ENCODE measurements at regions not wholly inside any gene's neighbourhood (a gene's known extent, or its start where the extent isn't known, plus 50 kb on each side); places are given as distances from the start of the nearest gene placed in this dataset.

DNA sequence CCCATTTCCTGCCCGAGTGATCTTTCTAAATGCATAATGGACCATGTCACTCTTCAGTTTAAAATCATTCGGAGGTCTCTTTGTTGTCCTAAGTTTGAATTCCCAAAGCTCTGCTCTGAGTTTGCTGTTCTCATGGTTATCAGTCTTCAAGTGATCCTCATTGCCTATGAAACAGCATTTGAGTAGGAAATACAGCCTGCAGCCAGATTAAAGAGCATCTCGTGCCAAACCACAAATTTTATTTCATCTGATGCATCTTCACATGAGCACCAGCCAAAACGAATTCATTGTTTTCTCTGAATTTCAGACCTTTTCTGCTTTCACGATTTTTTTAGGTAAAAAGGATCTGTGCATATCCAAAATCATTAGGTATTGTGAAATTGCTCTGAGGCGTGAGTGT is 299.6 kb downstream of the TDRD3 start:
- no peaks in the 10 kb centered on the region for H3K36me3 ChIP-seq
- no peak for TF ChIP-seq POLR2A (IDR thresholded peaks at IDR 0.05)
- TF ChIP-seq, protein P1, sequence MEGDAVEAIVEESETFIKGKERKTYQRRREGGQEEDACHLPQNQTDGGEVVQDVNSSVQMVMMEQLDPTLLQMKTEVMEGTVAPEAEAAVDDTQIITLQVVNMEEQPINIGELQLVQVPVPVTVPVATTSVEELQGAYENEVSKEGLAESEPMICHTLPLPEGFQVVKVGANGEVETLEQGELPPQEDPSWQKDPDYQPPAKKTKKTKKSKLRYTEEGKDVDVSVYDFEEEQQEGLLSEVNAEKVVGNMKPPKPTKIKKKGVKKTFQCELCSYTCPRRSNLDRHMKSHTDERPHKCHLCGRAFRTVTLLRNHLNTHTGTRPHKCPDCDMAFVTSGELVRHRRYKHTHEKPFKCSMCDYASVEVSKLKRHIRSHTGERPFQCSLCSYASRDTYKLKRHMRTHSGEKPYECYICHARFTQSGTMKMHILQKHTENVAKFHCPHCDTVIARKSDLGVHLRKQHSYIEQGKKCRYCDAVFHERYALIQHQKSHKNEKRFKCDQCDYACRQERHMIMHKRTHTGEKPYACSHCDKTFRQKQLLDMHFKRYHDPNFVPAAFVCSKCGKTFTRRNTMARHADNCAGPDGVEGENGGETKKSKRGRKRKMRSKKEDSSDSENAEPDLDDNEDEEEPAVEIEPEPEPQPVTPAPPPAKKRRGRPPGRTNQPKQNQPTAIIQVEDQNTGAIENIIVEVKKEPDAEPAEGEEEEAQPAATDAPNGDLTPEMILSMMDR (IDR thresholded peaks at IDR 0.05 in 4 of 5, conservative IDR thresholded peaks at IDR 0.05 in 1 of 5): no peak
- in situ Hi-C loops (cut with MboI; ENCODE audit: low sequenced_read_pairs in 4 of 4): no loop called here
- no peaks in the 10 kb centered on the region for H3K9me3 ChIP-seq
- H3K27ac ChIP-seq: no peak overlapping the region
- H3K4me1 ChIP-seq: no peaks in the 10 kb centered on the region
- ATAC-seq: no peak
- intact Hi-C loops (cut with DNase I; ENCODE audit: low total_unique reads): no loop called here
- no peak overlapping the region for H3K4me3 ChIP-seq
- no peak for DNase-seq
- H3K27me3 ChIP-seq: no peaks in the 10 kb centered on the region

DNA sequence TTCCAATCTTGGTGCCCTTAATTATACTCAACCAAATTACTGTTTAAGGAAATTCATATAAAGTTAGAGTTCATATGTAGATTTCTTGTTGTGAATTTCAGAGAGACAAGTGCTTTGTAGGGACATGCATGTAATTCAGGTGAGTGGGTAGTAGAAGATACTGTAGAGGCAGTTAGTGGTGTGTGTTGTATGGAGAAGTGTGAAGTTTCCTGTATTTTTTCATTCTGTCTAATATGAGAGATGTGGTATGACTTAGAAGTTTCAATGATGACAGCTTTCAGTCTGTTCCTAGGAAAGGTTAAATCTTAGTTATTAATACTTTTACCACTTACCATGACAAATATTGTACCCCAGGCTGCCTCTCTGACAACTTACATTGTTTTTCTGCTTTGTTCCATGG is 294.2 kb downstream of the TDRD3 start:
- no peak overlapping the region for H3K27ac ChIP-seq
- TF ChIP-seq POLR2A (IDR thresholded peaks at IDR 0.05): no peak
- TF ChIP-seq, protein P1 (IDR thresholded peaks at IDR 0.05 in 4 of 5, conservative IDR thresholded peaks at IDR 0.05 in 1 of 5): no peak
- no peak for DNase-seq
- no peaks in the 10 kb centered on the region for H3K4me1 ChIP-seq
- no peaks in the 10 kb centered on the region for H3K36me3 ChIP-seq
- H3K27me3 ChIP-seq: no peaks in the 10 kb centered on the region
- ATAC-seq: no peak
- intact Hi-C loops (cut with DNase I; ENCODE audit: low total_unique reads) (no loop called here), in situ Hi-C loops (cut with MboI; ENCODE audit: low sequenced_read_pairs in 4 of 4) (no loop called here)
- H3K9me3 ChIP-seq: no peaks in the 10 kb centered on the region
- no peak overlapping the region for H3K4me3 ChIP-seq

DNA sequence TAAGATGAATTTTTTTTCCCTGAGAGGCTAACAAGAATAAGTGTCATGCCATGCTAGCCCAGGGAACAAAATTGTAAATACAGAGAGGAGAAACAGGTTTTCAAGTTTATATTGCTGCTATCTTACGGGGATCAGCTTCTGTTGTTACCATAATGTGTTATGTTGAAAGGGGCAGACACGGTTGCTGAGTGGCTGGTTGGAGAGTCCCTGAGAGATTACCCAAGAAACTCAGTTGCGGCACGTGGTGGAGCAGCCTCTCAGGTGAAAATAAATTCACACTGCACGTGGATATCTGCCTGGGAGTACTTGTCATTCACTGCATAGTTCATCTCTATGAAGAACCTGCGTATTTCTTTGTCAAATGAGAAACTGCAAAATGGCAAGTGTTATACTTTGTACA is 293.6 kb downstream of the TDRD3 start:
- Histone ChIP-seq H3K27me3 (no peaks in the 10 kb centered on the region), H3K4me3 (no peak overlapping the region), H3K27ac (no peak overlapping the region), H3K36me3 (no peaks in the 10 kb centered on the region), H3K4me1 (no peaks in the 10 kb centered on the region), H3K9me3 (no peaks in the 10 kb centered on the region)
- TF ChIP-seq, protein P1 (IDR thresholded peaks at IDR 0.05 in 4 of 5, conservative IDR thresholded peaks at IDR 0.05 in 1 of 5): no peak
- no peak for TF ChIP-seq POLR2A (IDR thresholded peaks at IDR 0.05)
- ATAC-seq (no peak), DNase-seq (no peak)
- intact Hi-C loops (cut with DNase I; ENCODE audit: low total_unique reads): no loop called here
- in situ Hi-C loops (cut with MboI; ENCODE audit: low sequenced_read_pairs in 4 of 4): no loop called here

DNA sequence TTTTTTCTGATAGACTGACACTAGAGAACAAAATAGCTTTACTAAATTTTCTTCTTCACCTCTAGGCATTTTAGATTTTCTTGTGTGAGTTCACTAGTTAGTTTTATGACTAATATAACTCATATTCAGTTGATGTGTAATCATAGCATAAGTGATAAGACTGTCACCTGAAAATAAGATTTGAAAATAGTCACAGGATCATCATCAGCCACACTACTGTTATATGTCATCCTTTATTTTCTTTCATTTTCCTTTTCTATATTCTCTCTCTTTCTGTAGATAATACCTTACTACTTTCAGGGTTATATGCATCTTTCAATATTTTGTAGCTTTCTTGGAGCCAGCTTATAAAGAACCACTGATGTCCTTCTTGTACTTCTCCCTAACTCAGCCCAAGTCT is 292.6 kb downstream of the TDRD3 start:
- DNase-seq (no peak), ATAC-seq (no peak)
- Histone ChIP-seq H3K4me3 (no peak overlapping the region), H3K9me3 (no peaks in the 10 kb centered on the region), H3K27ac (no peak overlapping the region), H3K27me3 (no peaks in the 10 kb centered on the region), H3K36me3 (no peaks in the 10 kb centered on the region), H3K4me1 (no peaks in the 10 kb centered on the region)
- in situ Hi-C loops (cut with MboI; ENCODE audit: low sequenced_read_pairs in 4 of 4): no loop called here
- TF ChIP-seq POLR2A (IDR thresholded peaks at IDR 0.05): no peak
- TF ChIP-seq, protein P1 (IDR thresholded peaks at IDR 0.05 in 4 of 5, conservative IDR thresholded peaks at IDR 0.05 in 1 of 5): no peak
- intact Hi-C loops (cut with DNase I; ENCODE audit: low total_unique reads): no loop called here

DNA sequence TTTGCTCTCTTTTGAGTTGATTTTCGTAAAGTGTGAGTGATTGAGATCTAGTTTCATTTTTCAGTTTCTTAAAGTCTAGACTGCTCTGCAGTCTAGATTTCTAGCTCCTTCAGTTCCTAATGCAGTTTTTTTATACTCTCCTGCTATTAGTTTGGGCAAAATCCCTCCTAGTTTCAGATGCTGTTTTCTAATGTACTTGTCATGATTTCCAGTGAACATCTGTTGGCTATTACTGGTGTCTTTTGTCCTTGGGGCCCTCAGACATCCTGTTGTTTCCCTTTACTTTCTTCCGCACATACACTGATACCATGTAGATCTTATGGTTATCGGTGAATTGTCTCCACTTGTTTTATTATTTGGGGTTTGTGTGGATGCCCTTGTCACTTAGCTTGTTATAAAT is 292.1 kb downstream of the TDRD3 start:
- in situ Hi-C loops (cut with MboI; ENCODE audit: low sequenced_read_pairs in 4 of 4) (no loop called here), intact Hi-C loops (cut with DNase I; ENCODE audit: low total_unique reads) (no loop called here)

More for the DNA sequence above, 292.1 kb downstream of the TDRD3 start:
- Histone ChIP-seq H3K27me3 (no peaks in the 10 kb centered on the region), H3K4me3 (no peak overlapping the region), H3K4me1 (no peaks in the 10 kb centered on the region), H3K27ac (no peak overlapping the region), H3K9me3 (no peaks in the 10 kb centered on the region), H3K36me3 (no peaks in the 10 kb centered on the region)
- no peak for DNase-seq
- ATAC-seq: no peak
- no peak for TF ChIP-seq POLR2A (IDR thresholded peaks at IDR 0.05)
- TF ChIP-seq, protein P1 (IDR thresholded peaks at IDR 0.05 in 4 of 5, conservative IDR thresholded peaks at IDR 0.05 in 1 of 5): no peak

Data from gastrocnemius medialis (tissue), 4 donors.